H9 (cell line): ENCODE measurements at regions not wholly inside any gene's neighbourhood (a gene's known extent, or its start where the extent isn't known, plus 50 kb on each side); places are given as distances from the start of the nearest gene placed in this dataset.

Experiments
- DNase-seq: peaks from one replicate; pipeline ENCODE4 v3.0.0-alpha.2; 2017
- H2AFZ ChIP-seq: one replicate; pipeline ENCODE4 v1.6.1; 2013; ENCODE audit warnings: mild to moderate bottlenecking, low read length, control low read depth, moderate library complexity
- H2AK5ac ChIP-seq: 2 replicates; pipeline ENCODE4 v1.6.1; 2013; ENCODE audit warnings: low read length, control low read depth, mixed read lengths; ENCODE audit not compliant: insufficient read length
- H2BK120ac ChIP-seq: one replicate; pipeline ENCODE4 v1.6.1; 2013; ENCODE audit warnings: low read depth, mild to moderate bottlenecking, low read length, control low read depth, inconsistent platforms; ENCODE audit not compliant: poor library complexity, severe bottlenecking
- H2BK12ac ChIP-seq: 2 replicates; pipeline ENCODE4 v1.6.1; 2013; ENCODE audit warnings: low read length, control low read depth, mixed read lengths, low read depth; ENCODE audit not compliant: insufficient read length
- H2BK15ac ChIP-seq: 2 replicates; pipeline ENCODE4 v1.6.1; 2013; ENCODE audit warnings: low read depth, low read length, control low read depth
- H2BK20ac ChIP-seq: one replicate; pipeline ENCODE4 v1.6.1; 2013; ENCODE audit warnings: low read depth, mild to moderate bottlenecking, low read length, control low read depth, inconsistent platforms; ENCODE audit not compliant: poor library complexity, severe bottlenecking
- H2BK5ac ChIP-seq: 2 replicates; pipeline ENCODE4 v1.6.1; 2013; ENCODE audit warnings: low read length, control low read depth, mixed read lengths; ENCODE audit not compliant: insufficient read length
- H3K14ac ChIP-seq: 2 replicates; pipeline ENCODE4 v1.6.1; 2013; ENCODE audit warnings: low read length, control low read depth; ENCODE audit not compliant: insufficient read depth
- H3K18ac ChIP-seq: 2 replicates; pipeline ENCODE4 v1.6.1; 2013; ENCODE audit warnings: low read depth, mild to moderate bottlenecking, mixed read lengths, low read length, control low read depth; ENCODE audit not compliant: insufficient read length
- H3K23ac ChIP-seq: 2 replicates; pipeline ENCODE4 v1.6.1; 2013; ENCODE audit warnings: low read length, control low read depth, mixed read lengths, low read depth; ENCODE audit not compliant: insufficient read length
- H3K23me2 ChIP-seq: 2 replicates; pipeline ENCODE4 v1.6.1; 2013; ENCODE audit warnings: low read depth, mild to moderate bottlenecking, mixed read lengths, low read length, control low read depth; ENCODE audit not compliant: insufficient read length, poor library complexity, severe bottlenecking
- H3K27ac ChIP-seq: 2 replicates; pipeline ENCODE4 v1.5.1; 2013; ENCODE audit warnings: low read length, control low read depth, mixed read lengths, low read depth; ENCODE audit not compliant: insufficient read length
- H3K27me3 ChIP-seq: 2 replicates; pipeline ENCODE4 v1.6.1; 2013; ENCODE audit warnings: low read length, control low read depth, inconsistent platforms; ENCODE audit not compliant: insufficient read depth
- H3K4ac ChIP-seq: 2 replicates; pipeline ENCODE4 v1.6.1; 2013; ENCODE audit warnings: low read depth, mild to moderate bottlenecking, control low read depth, inconsistent platforms, low read length, moderate library complexity
- H3K4me1 ChIP-seq: 2 replicates; pipeline ENCODE4 v1.6.1; 2013; ENCODE audit warnings: low read length, control low read depth, inconsistent platforms; ENCODE audit not compliant: insufficient read depth
- H3K4me2 ChIP-seq: 2 replicates; pipeline ENCODE4 v1.6.1; 2013; ENCODE audit warnings: low read length, control low read depth, mixed read lengths; ENCODE audit not compliant: insufficient read length, insufficient read depth
- H3K56ac ChIP-seq: 2 replicates; pipeline ENCODE4 v1.6.1; 2013; ENCODE audit warnings: low read depth, mild to moderate bottlenecking, mixed read lengths, low read length, control low read depth; ENCODE audit not compliant: insufficient read length
- H3K79me1 ChIP-seq: 2 replicates; pipeline ENCODE4 v1.6.1; 2013; ENCODE audit warnings: low read depth, mild to moderate bottlenecking, moderate library complexity, low read length, control low read depth, inconsistent platforms; ENCODE audit not compliant: insufficient read depth, poor library complexity, severe bottlenecking
- H3K79me2 ChIP-seq: 2 replicates; pipeline ENCODE4 v1.6.1; 2013; ENCODE audit warnings: low read length, control low read depth, inconsistent platforms; ENCODE audit not compliant: insufficient read depth
- H3K9ac ChIP-seq: 2 replicates; pipeline ENCODE4 v1.6.1; 2013; ENCODE audit warnings: low read length, control low read depth, mixed read lengths; ENCODE audit not compliant: insufficient read length; ENCODE audit errors: extremely low read depth
- H3K9me3 ChIP-seq: one replicate; pipeline ENCODE4 v1.6.1; 2013; ENCODE audit warnings: low read depth, low read length, inconsistent platforms; ENCODE audit not compliant: control insufficient read depth
- H3T11ph ChIP-seq: one replicate; pipeline ENCODE4 v1.6.1; 2013; ENCODE audit warnings: mild to moderate bottlenecking, low read length, control low read depth, inconsistent platforms
- H4K20me1 ChIP-seq: one replicate; pipeline ENCODE4 v1.6.1; 2013; ENCODE audit not compliant: control insufficient read depth, insufficient read length, insufficient read depth
- H4K5ac ChIP-seq: 2 replicates; pipeline ENCODE4 v1.6.1; 2013; ENCODE audit warnings: low read depth, mild to moderate bottlenecking, mixed read lengths, low read length, control low read depth; ENCODE audit not compliant: insufficient read length
- H4K8ac ChIP-seq: replicated peaks from 2 replicates; pipeline ENCODE4 v1.6.1; 2013; ENCODE audit warnings: low read length, control low read depth, mixed read lengths, low read depth; ENCODE audit not compliant: insufficient read length
- H4K91ac ChIP-seq: 2 replicates; pipeline ENCODE4 v1.6.1; 2013; ENCODE audit warnings: low read depth, mild to moderate bottlenecking, moderate library complexity, mixed read lengths, low read length, control low read depth; ENCODE audit not compliant: insufficient read length
- H3K27ac Mint-ChIP-seq, 3 experiments: 2 replicates in 2 of 3; 3 replicates in 1 of 3; pipeline ENCODE4 v1.8.0; 2020 to 2021; ENCODE audit warnings: mixed read lengths in 3 of 3, mild to moderate bottlenecking in 1 of 3, moderate library complexity in 1 of 3
- H3K27me3 Mint-ChIP-seq: 2 replicates; pipeline ENCODE4 v1.8.0; 2021; ENCODE audit warnings: low read depth, mild to moderate bottlenecking, moderate library complexity, mixed read lengths
- H3K36me3 Mint-ChIP-seq, 3 experiments: 2 replicates in 2 of 3; 3 replicates in 1 of 3; pipeline ENCODE4 v1.8.0; 2020 to 2021; ENCODE audit warnings: low read depth in 3 of 3, mixed read lengths in 3 of 3; ENCODE audit not compliant: insufficient read depth in 1 of 3
- H3K4me1 Mint-ChIP-seq, 2 experiments: 2 replicates each; pipeline ENCODE4 v1.8.0; 2020; ENCODE audit warnings: mixed read lengths in 2 of 2
- H3K4me3 Mint-ChIP-seq, 2 experiments: 2 replicates in 1 of 2; 3 replicates in 1 of 2; pipeline ENCODE4 v1.8.0; 2020 to 2021; ENCODE audit warnings: mild to moderate bottlenecking in 2 of 2, mixed read lengths in 2 of 2, moderate library complexity in 1 of 2
- H3K9me3 Mint-ChIP-seq, 2 experiments: 2 replicates in 1 of 2; 3 replicates in 1 of 2; pipeline ENCODE4 v1.8.0; 2020; ENCODE audit warnings: mild to moderate bottlenecking in 2 of 2, mixed read lengths in 2 of 2, moderate library complexity in 1 of 2
- WGBS: extraction: QIAGEN DNeasy Blood & Tissue Kit; methylation state at CpG from one replicate; pipeline ENCODE4 v1.1.7; 2013; ENCODE audit warnings: missing lambda C conversion rate, low lambda C conversion rate, mixed read lengths; ENCODE audit not compliant: insufficient read length; ENCODE audit errors: extremely low coverage; 5-methylcytosine and 5-hydroxymethylcytosine counted together
- TF ChIP-seq, protein P1 (sequence below): fragments of 200-600 bp; sonication (generic); conservative IDR thresholded peaks from 3 replicates; pipeline ENCODE4 v1.8.0; 2021; ENCODE audit warnings: antibody characterized with exemption, mild to moderate bottlenecking

DNA sequence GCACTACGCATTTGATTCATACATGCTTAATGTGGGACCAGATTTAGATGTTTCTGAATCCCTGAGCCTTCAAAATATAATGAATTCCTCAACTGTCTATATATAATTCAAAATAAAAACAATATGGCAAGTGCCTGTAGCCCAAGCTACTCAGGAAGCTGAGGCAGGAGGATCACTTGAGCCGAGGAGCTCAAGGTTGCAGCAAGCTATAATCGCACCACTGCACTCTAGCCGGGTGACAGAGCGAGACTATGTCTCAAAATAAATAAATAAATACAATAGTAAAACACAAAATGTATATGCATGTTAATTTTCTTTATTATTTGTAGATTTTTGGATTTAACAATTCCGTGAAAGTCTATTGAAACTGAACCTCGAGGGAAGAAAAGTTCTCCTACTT, 50.6 kb upstream of the IRX6 start:
- no CpG with 5 or more reads among the region's 7 CpGs for WGBS
- no peaks in the 10 kb centered on the region for H3K79me1 ChIP-seq
- H2AFZ ChIP-seq, result no peak overlapping the region
- Mint-ChIP-seq H3K36me3 (no peaks in the 10 kb centered on the region), H3K27me3 (peaks cover 6% of the 10 kb centered on the region), H3K27ac (no peak overlapping the region), H3K4me3 (no peak overlapping the region), H3K9me3 (no peaks in the 10 kb centered on the region; a peak in 1 of 5 replicates), H3K4me1 (peaks cover 7% of the 10 kb centered on the region in 2 experiments)
- H2BK5ac ChIP-seq, result no peak overlapping the region
- H3K27me3 ChIP-seq, result no peaks in the 10 kb centered on the region
- no peaks in the 10 kb centered on the region for H3K9me3 ChIP-seq
- H2AK5ac ChIP-seq, result no peak overlapping the region
- no peak overlapping the region for H3T11ph ChIP-seq
- H3K14ac ChIP-seq, result no peak overlapping the region
- no peak overlapping the region for H4K8ac ChIP-seq
- H4K20me1 ChIP-seq, result no peaks in the 10 kb centered on the region
- no peak overlapping the region for H3K9ac ChIP-seq
- TF ChIP-seq, protein P1, sequence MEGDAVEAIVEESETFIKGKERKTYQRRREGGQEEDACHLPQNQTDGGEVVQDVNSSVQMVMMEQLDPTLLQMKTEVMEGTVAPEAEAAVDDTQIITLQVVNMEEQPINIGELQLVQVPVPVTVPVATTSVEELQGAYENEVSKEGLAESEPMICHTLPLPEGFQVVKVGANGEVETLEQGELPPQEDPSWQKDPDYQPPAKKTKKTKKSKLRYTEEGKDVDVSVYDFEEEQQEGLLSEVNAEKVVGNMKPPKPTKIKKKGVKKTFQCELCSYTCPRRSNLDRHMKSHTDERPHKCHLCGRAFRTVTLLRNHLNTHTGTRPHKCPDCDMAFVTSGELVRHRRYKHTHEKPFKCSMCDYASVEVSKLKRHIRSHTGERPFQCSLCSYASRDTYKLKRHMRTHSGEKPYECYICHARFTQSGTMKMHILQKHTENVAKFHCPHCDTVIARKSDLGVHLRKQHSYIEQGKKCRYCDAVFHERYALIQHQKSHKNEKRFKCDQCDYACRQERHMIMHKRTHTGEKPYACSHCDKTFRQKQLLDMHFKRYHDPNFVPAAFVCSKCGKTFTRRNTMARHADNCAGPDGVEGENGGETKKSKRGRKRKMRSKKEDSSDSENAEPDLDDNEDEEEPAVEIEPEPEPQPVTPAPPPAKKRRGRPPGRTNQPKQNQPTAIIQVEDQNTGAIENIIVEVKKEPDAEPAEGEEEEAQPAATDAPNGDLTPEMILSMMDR, result no peak
- H4K91ac ChIP-seq, result no peak overlapping the region
- H2BK120ac ChIP-seq, result no peak overlapping the region
- no peak overlapping the region for H4K5ac ChIP-seq
- no peak overlapping the region for H3K4me2 ChIP-seq
- no peak overlapping the region for H2BK20ac ChIP-seq
- no peak overlapping the region for H3K18ac ChIP-seq
- H3K4me1 ChIP-seq, result no peaks in the 10 kb centered on the region
- H3K27ac ChIP-seq, result no peak overlapping the region
- no peak overlapping the region for H3K56ac ChIP-seq
- H3K4ac ChIP-seq, result no peak overlapping the region
- no peak for DNase-seq
- H2BK12ac ChIP-seq, result no peak overlapping the region
- no peaks in the 10 kb centered on the region for H3K79me2 ChIP-seq
- no peak overlapping the region for H2BK15ac ChIP-seq
- no peak overlapping the region for H3K23ac ChIP-seq
- no peaks in the 10 kb centered on the region for H3K23me2 ChIP-seq
